ENCODE measurements at regions not wholly inside any gene's neighbourhood (a gene's known extent, or its start where the extent isn't known, plus 50 kb on each side); places are given as distances from the start of the nearest gene placed in this dataset.

- Mint-ChIP-seq H3K9me3 (no peaks in the 10 kb centered on the region), H3K36me3 (ENCODE audit: low read depth) (no peaks in the 10 kb centered on the region), H3K4me1 (peaks cover 13% of the 10 kb centered on the region), H3K27ac (peak overlapping the region in 1 of 3 experiments; percentile 58), H3K27me3 (ENCODE audit: low read depth) (peaks cover 14% of the 10 kb centered on the region), H3K4me3 (no peak overlapping the region)
- TF ChIP-seq, protein P1, sequence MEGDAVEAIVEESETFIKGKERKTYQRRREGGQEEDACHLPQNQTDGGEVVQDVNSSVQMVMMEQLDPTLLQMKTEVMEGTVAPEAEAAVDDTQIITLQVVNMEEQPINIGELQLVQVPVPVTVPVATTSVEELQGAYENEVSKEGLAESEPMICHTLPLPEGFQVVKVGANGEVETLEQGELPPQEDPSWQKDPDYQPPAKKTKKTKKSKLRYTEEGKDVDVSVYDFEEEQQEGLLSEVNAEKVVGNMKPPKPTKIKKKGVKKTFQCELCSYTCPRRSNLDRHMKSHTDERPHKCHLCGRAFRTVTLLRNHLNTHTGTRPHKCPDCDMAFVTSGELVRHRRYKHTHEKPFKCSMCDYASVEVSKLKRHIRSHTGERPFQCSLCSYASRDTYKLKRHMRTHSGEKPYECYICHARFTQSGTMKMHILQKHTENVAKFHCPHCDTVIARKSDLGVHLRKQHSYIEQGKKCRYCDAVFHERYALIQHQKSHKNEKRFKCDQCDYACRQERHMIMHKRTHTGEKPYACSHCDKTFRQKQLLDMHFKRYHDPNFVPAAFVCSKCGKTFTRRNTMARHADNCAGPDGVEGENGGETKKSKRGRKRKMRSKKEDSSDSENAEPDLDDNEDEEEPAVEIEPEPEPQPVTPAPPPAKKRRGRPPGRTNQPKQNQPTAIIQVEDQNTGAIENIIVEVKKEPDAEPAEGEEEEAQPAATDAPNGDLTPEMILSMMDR (IDR thresholded peaks at IDR 0.05; ENCODE audit: unreplicated experiment in 3 of 3) = no peak
Observed at GRCh38 chr18:61750840-61751668, 141.8 kb downstream of the RNF152 start.

- H3K4me1 Mint-ChIP-seq = peaks cover 4% of the 10 kb centered on the region
- H3K27me3 Mint-ChIP-seq (ENCODE audit: low read depth) = peaks cover 9% of the 10 kb centered on the region
- H3K9me3 Mint-ChIP-seq = no peaks in the 10 kb centered on the region
- no peak overlapping the region for H3K27ac Mint-ChIP-seq
- H3K36me3 Mint-ChIP-seq (ENCODE audit: low read depth) = no peaks in the 10 kb centered on the region
- TF ChIP-seq, protein P1 (IDR thresholded peaks at IDR 0.05; ENCODE audit: unreplicated experiment in 3 of 3) = no peak
- H3K4me3 Mint-ChIP-seq = no peak overlapping the region
Observed at GRCh38 chr18:61749546-61749945, 143.3 kb downstream of the RNF152 start.

GRCh38 chr18:61749031-61749430 is 143.8 kb downstream of the RNF152 start:
- Mint-ChIP-seq H3K27ac (peak overlapping the region in 1 of 3 experiments; percentile 18), H3K4me1 (no peaks in the 10 kb centered on the region), H3K9me3 (no peaks in the 10 kb centered on the region), H3K36me3 (ENCODE audit: low read depth) (no peaks in the 10 kb centered on the region), H3K27me3 (ENCODE audit: low read depth) (peaks cover 9% of the 10 kb centered on the region), H3K4me3 (no peak overlapping the region)
- TF ChIP-seq, protein P1 (IDR thresholded peaks at IDR 0.05; ENCODE audit: unreplicated experiment in 3 of 3) = no peak

DNA sequence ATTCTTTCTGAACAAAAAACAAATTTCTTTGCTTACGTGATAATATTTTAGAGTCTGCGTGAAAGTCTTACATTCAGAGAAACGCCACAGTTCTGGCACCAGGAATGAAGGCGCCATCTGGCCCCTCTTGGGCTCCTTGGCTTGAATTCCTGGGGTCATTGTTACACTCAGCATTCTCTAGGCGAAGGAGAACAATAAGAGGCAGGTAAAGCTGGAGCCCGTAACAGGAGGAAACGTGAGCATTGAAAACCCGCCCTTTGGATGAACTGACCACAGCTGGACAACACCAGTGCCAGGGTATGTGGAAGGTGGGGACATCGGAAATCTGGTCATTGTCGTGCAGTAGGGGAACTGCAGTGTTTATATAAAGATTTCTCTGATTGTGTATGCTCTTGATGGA is 144.8 kb downstream of the RNF152 start:
- Mint-ChIP-seq H3K9me3 (no peaks in the 10 kb centered on the region), H3K27ac (no peak overlapping the region), H3K4me1 (no peaks in the 10 kb centered on the region), H3K36me3 (ENCODE audit: low read depth) (no peaks in the 10 kb centered on the region), H3K27me3 (ENCODE audit: low read depth) (peaks cover 9% of the 10 kb centered on the region), H3K4me3 (no peak overlapping the region)
- TF ChIP-seq, protein P1 (IDR thresholded peaks at IDR 0.05; ENCODE audit: unreplicated experiment in 3 of 3) = no peak

DNA sequence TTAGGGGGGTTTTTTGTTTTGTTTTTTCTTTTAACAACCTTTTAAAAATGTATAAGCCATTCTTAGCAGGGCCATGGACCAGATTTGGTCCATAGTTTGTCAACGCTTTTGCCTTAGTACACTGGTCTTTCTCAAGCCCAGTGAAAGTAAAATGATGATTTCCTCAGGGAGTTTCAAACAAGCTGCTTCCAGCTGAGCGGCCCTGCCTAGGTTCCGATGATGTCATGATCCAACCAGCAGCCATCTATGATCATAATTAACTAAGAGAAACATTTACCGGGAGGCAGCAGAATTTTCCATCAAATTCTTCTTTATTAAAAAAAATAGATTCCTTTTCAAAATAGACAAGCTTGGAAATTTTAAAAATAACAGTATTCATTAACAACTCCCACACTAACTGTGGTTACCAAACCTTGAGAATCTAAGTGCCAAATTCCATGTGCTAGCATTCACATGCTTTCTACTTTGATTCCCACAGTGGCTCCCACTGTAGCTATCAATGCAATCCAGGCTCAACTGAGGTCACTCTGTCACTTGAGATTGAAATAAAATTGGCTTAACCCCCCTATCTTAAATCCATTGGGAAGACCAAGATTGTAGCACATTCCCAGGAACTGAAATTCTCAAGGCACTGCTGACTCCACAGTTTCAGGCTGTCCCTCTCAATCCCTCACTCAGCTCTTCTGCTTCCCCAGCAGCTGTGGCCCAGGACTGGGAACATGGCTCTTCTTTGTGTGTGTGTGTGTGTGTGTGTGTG is 148.9 kb downstream of the RNF152 start:
- H3K36me3 Mint-ChIP-seq (ENCODE audit: low read depth) = no peaks in the 10 kb centered on the region

More for the DNA sequence above, 148.9 kb downstream of the RNF152 start:
- Mint-ChIP-seq H3K27me3 (ENCODE audit: low read depth) (peaks cover 6% of the 10 kb centered on the region), H3K27ac (peak overlapping the region in 2 of 3 experiments; percentile 24 to 46), H3K4me3 (no peak overlapping the region), H3K9me3 (no peaks in the 10 kb centered on the region), H3K4me1 (no peaks in the 10 kb centered on the region)
- TF ChIP-seq, protein P1 (IDR thresholded peaks at IDR 0.05; ENCODE audit: unreplicated experiment in 3 of 3) = no peak
